NCI-H1105 treated with DMSO at 0.1 percent for 48 hours (cell line): ENCODE measurements at regions not wholly inside any gene's neighbourhood (a gene's known extent, or its start where the extent isn't known, plus 50 kb on each side); places are given as distances from the start of the nearest gene placed in this dataset.
A peak's percentile ranks its signal among the peaks of the same experiment; 100 is the strongest.
"Not testable (repeated sequence)": the region's sequence is repeated elsewhere in the genome, so short reads cannot be mapped to it uniquely, and the experiment has no call there.

Experiments
- DNase-seq: peaks from one replicate; lab custom pipeline; 2025; lab: John Stamatoyannopoulos, UW

DNA sequence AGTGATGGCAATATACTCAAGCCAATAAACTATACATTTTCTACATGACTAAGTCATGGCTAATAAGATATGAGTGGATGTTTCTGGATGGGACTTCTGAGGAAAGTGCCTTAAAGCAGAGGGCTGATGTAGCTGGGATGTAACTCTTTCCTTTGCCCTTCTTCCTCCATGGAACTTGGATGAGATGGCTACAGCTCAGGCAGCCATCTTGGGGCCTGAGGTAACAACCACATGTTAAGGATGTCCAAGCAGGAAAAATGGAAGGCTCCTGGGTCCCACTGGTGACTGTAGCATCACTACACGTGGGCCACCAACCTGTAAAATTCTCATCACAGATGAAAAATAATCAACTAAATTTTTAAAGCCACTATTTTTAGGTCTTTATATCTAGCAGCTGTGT, 54.4 kb upstream of the GRIP1 start:
- no peak for DNase-seq

DNA sequence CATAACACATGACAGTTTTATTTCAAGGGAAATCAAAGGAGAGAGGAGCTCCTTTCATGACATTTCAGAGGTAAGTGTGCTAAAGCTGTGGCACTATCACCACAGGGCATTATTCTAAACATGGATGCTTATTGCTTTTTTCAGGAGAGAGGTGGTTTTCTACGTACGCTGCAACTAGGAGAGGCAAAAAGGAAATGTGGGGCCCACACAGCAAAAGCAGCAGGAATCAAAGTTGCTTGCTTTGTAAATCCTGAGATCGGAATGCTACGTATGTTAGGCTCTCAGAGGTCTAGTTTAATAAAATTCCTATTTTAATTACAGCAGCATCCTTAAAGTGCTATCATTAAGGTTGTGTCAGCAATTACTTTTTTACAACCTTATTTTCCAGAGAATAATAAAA, 55.0 kb upstream of the GRIP1 start:
- no peak for DNase-seq

DNA sequence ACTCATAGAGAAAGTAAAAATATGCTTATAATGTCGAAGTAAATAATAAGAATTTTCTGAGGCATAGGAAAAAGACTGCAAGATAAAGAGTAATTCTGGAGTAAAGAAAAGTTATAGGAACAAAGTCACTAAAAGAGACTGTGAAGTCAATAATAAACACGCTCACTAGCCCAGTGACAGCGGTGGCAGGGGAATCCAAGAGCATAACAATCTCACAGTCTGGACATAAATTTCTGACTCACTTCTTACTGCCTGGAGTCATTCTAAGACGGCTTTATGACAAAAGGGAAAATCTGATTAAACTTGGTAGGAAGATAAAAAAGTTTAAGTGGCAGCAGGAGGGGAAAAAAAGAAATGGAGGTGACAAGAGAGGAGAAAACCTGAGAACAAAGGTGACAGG, 56.4 kb upstream of the GRIP1 start:
- DNase-seq = no peak

DNA sequence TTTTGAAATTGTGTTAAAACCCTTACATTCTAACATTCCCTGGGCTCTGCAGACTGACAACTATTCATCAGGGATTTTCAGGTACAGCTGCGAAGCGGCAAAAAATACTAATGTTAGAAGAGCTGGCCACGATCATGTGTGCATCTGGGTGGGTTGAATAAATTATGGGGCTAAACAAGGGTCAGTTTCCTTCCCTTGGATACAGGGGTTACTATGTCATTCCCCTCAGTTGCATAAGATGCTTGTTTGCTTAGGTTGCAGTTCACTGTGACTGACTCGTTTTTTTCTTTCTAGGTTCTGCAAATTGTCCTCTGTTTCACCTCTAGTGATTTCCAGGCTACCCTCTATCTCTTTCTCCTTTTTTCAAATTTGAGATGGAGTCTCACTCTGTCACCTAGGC, 58.1 kb upstream of the GRIP1 start:
- no peak for DNase-seq

DNA sequence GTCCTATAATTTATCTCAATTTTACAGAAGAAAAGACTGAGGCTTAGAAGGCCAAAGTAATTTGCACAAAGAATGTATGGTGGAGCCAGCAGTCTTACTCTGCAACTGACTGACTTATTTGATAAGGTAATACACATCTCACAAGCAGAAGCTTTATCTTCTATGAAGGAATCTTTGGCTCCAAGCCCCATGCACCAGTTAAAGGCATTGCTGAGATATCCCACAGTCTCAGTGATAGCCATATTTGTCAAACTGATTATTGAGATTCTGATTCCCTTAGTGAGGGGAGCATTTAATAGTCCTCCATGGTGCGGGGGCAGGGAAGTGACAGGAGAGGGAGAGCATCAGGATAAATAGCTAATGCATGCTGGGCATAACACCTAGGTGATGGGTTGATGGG, 60.4 kb upstream of the GRIP1 start:
- DNase-seq = no peak

DNA sequence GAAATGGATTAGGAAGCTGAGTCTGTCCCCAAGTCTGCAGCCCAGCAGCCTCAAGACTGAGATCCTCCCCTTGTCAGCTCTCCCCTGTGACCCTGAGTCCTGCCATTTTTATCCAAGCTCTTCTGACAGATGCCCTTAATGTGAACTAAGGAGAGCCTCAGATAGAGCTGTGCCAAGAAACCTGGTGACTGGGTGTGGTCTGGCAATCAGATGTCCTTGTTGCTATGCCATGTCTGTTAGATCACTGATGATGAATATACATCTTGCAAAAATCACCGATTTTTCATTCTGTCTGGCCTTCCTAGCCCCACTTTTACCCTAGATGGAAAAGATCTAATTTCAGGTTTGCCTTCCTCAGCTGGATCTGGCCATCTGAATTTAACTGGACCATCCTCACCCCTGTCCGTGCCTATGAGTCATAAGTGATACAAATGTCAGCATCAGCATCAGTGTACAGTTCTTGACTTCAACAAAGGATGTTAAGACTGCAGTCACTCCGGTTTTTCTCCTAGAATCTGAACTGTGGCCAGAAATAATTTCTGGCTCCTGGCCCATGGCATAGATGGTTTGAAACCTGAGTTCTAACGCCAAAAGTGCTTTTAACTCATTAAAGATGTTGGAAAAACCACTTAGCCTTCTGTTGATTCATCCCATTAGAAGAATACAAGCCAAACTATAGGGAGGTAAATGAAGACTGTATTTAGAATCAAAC, 61.2 kb upstream of the GRIP1 start:
- peak; percentile 98 for DNase-seq

DNA sequence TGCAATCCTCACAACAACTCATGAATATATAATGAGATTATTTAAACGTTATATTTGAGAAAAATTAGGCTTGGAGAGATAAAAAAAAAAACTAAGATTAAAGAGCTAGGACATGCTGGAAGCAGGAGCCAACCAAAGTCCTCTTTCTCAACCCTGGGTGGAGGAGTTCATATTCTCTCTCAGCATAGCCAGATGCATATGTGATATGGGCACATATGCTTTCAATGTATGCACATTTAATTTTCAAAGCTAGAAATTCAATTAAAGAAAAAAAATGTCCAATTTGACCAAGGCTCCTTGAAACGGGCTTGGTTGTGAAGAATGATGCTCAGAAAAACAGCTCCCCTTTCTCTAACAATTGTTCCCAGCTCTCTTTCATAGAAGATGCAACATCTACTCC, 61.9 kb upstream of the GRIP1 start:
- DNase-seq = no peak

DNA sequence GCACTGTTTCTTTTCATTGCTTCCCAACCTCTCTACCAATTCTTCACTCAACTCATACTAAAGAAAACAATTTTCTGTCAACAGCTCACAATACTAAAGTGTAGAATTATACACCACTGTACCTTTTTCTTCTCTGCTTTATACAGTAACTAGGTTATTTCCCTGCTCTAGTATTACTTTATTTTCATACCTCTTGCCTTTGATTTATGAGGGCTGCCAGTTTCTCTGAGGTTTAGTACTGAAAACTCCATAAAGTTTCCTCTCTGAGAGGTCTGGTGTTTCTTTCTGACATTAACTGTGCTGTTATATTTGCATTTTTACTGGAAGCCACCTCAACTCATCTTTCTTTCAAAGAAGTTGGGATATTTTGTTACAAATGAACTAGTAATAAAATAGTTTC, 63.0 kb upstream of the GRIP1 start:
- DNase-seq = no peak

DNA sequence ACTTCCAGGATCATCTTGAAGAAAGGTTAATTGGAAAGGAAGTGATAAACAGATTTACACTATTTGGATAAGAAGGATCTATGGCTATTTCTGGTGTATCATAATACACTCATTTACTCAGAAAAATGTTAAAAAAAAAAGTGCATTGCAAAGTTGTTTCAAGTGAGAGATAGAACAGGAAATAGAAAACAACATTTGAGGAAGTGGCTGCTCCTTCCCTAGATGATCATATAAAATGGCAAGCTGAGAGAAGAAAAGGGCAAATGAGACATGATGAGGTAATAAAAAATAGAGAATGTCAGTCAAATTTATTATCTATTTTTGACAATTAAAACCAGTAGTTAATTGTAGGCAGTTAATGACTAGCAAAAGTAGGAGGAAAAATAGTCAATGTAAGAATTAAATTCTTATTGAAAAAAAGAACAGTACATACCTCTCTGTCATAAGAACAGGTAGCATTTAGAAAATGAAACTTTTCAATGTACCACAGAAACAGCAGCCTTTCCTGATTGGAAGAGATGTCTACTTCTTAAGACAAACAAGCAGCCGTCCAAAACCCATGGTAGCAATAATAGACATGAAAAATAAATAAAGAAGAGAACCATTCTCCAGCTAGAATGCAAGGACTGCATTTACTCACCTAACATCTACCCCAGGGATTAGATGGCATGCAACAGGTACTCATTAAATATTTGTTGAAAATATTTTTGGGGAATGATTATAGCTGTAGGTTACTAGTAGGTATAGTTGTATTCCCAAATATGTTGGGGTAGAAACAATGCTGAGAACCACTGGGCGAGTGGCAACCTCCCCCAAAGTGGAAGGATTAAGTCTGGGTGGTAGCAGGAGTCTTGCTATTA, 63.9 kb upstream of the GRIP1 start:
- no peak for DNase-seq

DNA sequence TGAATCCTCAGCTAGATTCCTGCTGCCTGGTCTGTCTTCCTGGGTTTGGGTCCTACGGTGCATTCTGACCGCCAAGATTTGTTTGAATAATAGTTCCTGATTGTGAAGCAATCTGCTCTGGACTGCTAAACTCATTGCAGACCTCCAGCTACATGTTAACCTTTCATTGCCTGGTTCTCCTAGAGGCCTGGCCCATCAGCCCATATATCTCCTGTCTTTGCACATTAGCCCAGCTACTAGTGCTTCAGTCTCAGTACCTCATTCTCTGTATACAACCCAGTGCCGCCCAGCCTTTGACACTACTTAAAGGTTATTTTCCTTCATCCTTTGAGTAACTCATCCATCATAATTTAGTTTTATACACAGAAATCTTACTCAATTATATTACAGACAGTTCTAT, 65.6 kb upstream of the GRIP1 start:
- DNase-seq = no peak

DNA sequence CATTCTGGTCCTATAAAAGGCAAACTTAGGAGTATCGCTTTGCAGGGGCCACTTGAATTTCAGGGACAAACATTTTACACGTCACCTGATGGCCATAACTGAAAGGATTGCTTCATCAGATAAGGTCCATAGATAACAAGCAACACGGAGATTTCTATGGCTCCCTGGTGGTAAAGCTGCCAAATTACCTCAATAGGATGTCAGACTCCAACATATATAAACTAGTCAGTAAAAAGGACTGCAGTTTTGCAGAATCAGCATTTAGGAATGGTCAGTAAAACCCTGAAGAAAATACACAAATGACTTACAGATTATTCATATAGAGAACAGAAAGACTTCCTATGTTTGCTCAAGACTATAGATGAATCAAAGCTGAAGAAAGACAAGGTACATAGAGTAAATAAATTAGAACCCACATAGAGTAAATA, 66.1 kb upstream of the GRIP1 start:
- peak; percentile 10 for DNase-seq

DNA sequence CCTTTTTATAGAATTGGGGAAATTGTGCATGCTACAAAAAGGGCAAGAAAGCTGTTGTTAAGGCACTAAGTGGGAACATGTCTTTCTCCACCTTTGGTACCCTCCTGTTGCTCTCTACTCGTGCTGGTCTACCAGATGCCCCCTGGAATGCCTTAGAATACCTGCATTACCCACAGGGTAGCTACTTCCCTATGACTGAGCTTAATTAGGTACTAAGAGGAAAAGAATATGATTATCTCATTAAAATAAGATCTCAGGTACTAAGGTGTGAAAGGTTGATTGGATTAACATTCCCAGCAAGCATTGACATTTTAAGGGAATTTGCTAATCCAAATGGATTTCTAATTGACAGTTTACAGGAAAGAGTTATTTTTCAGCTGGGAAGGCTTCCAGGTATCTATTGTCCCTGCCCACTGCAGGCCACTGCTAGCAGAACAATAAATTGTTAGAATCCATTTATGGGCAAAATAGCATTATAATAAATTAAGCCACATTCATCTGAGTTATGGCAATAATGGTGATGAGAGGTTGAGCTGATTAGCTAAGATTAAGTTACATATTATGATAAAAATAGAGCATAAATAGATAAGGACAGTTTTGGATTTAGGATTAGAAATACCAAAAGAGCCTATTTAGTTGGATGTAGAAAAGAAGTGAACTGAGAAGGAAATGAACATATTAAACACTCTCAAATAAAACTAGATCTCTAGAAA, 67.8 kb upstream of the GRIP1 start:
- no peak for DNase-seq

DNA sequence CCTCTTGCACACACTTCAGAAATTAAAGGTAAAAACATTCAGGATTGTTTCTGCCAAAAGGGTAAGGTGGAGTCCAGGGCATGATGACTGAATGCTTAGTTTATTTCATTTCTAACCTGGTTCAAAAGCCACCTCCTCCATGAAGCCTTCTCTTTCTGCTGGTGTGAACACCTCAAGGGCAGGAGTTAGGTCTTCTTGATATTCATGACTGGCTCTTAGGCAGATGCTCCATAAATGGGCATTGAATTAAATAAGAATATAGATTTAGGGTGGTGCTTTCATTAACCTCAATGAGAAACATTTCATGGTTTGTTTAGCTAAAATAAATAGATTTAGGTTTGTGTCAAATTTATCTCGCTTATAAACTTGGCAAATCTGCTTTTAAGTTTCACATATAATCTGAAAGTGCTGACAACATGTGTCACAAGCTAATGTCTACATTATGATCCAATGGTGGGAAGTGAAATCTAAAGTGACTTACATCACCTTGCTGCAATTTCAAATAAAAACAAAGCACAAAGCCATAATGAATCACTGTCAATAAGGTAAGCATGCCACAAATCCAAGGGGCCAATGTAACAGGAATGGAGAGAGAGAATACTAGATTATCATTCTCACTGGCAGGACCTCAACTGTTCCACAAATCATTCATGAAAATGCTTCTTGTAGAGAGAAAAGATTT, 72.7 kb upstream of the GRIP1 start:
- DNase-seq = no peak

DNA sequence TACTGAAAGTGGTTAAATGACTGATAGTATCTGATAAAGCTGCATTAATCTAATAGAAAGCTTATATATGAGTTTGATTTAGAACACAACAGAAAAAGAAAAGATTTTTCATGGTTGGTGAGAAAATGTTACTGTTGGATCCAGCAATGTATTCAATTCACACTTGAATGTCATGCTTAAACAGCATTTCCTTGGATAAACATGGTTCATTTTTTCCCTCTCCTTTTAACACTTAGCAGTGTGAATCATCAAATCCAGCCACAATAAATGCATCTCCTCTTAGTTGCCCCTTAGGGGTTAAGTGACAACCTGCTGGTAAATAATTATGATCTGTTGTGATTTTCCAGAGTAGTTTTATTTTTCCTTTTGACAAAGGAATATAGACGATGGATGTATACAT, 74.9 kb upstream of the GRIP1 start:
- no peak for DNase-seq

DNA sequence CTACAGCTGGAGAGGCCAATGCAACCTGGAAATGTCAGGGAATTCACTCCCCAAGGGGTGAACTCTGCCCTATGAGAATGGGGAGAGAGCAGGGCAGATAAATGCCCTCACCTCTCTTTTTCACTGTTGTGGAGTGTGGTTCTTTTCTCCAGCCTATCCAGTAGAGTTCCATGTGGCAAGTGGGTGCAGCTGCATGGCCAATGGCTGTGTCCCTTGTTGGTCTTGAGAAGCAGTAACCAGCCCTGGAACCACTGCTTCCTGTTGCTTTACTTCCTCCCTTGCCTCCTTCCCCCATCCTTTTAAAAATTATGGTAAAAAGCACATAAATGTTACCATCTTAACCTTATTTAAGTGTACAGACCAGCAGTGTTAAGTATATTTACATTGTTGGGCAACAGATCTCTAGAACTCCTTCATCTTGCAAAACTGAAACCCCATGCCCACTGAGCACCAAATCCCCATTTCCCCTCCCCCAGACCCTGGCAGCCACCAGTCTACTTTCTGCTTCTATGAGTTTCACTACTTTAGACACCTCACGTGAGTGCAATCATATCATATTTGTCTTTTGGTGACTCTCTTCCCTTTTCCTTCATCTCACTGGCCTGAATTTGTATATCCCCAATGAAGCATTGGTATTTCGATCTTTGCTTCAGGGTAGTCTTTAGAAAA, 77.0 kb upstream of the GRIP1 start:
- no peak for DNase-seq

DNA sequence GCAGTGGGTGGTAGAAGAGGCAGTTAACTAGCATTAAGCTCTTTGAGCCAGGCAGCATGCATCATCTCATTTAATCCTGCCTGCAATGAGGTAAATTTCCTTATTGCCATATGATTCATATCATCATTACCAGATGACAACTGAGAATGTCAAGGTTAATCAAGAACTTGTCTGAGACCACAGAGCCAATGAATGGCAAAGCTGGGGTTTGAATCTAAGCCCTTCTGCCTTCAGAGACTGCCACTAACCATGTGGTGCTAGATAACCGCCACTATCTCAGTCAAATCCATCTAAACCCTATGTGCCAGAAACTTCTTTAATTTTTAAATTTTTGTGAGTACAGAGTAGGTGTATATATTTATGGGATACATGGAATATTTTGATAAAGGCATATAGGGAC, 77.8 kb upstream of the GRIP1 start:
- no peak for DNase-seq

DNA sequence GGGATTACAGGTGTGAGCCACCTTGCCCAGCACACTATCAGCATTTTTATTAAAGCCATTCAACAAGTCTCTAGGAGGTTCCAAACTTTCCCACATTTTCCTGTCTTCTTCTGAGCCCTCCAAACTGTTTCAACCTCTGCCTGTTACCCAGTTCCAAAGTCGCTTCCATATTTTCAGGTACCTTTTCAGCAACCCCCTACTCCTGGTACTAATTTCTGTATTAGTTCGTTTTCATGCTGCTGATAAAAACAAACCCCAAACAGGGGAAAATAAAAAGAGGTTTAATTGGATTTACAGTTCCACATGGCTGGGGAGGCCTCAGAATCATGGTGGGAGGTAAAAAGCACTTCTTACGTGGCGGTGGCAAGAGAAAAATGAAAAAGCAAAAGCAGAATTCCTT, 81.2 kb upstream of the GRIP1 start:
- not testable (repeated sequence) for DNase-seq

DNA sequence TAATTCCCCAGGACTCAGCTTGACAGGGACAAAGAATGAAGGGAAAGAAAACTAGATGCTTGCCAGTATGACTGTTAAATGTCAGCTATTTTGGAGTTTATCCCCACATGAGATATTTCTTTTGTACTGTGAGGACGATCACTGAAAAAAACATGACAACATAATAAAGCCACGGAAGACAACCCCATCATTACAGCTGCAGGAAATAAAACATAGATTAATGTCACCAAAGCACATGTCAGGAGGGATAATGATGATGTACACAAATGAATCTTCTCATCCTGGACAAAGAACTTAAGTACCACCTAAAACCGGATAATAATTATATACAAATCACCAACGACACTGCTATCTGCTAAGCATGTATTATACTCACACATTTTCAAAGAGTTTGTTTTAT, 84.6 kb upstream of the GRIP1 start:
- no peak for DNase-seq

DNA sequence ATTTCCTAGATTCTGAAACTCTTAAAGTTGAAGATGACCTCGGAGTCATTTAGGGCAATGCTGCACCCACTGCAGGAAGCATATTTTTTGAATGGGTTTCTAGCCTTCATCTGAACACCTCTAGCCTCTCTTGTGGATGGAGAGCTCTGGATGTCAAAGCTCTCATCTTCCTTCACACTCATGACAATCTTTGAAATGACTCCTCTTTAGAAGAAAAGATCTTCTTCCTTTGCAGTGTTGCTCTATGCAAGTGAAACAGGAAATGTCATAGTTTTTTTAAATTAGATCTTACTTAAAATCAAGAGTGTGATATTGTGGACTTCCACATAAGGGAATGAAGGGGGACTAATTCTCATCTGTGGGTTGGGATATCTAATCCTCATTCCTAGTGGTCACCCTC, 86.3 kb upstream of the GRIP1 start:
- no peak for DNase-seq

DNA sequence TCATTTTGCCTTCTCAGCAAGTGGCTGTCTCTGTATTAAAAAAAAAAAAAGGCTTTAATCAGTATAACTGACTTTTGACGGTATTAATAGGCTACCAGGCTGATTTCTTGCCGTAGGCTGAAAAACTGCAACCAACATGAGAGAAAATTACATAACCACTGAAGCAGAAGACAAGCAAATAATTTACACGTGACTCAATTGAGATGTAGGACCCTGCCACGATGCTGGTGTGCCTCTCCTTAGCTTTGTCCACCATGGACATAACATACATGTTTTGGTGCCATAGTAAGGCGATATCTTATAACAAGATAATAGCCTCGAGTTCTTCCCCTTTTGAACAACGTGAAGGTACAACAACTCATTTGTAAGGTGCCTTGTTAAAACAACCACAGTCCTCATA, 88.7 kb upstream of the GRIP1 start:
- DNase-seq = no peak

DNA sequence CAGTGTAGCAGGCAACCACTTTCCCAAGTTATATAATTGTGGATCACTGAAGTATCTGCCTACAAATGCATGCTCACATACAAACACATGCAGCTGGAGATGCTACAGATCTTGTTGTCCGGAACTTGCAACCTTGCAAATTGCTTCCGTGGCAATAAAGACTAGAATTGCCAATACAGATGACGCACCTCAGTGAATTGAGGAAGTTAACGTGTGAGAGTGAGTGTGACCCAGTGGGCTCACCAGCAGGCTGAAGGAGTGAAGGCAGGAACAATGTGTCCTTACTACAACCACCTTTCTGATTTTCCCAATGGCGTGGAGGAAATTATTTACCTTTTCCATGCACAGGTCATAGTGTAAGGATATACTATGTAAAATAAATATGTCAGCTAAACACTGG, 89.4 kb upstream of the GRIP1 start:
- no peak for DNase-seq

DNA sequence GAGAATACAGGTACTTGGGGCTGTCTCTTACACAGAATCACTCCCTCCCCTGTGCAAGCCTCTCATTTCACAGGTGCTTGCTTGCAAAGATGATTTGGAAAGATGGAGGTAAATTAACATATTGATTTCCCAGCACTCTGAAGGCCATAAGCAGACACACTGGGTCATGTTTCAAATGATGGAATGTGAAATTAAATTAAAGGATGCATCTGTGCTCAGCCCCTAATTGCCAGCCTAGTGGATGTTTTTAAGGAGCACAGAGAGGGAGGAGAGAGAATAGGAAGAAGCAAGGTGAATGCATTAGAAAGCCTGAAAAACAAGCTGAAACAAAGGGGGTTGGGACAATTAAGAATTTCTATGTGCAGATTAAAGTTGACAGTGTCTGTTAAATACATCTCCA, 96.1 kb upstream of the GRIP1 start:
- peak; percentile 7 for DNase-seq
